GM23338 (cell line): ENCODE measurements at regions not wholly inside any gene's neighbourhood (a gene's known extent, or its start where the extent isn't known, plus 50 kb on each side); places are given as distances from the start of the nearest gene placed in this dataset.

Experiments used
- ATAC-seq: fragments of 200-7000 bp; cut with Tn5 transposase; 3 replicates; pipeline ENCODE4 v1.9.1; 2020
- DNase-seq: peaks from one replicate; pipeline ENCODE4 v3.0.0-alpha.2; 2015; ENCODE audit warnings: low spot score
- H2AFZ ChIP-seq: fragments of 200-600 bp; sonication (generic); 2 replicates; pipeline ENCODE4 v1.8.0; 2016; ENCODE audit warnings: antibody characterized with exemption, mild to moderate bottlenecking, moderate library complexity
- H3F3A ChIP-seq: fragments of 200-600 bp; sonication (generic); replicated peaks from 2 replicates; pipeline ENCODE4 v1.8.0; 2017; ENCODE audit warnings: antibody characterized with exemption, mixed run types, low read depth
- H3K27ac ChIP-seq: fragments of 200-600 bp; sonication (generic); 2 replicates; pipeline ENCODE4 v1.6.1; 2016; ENCODE audit warnings: low read depth
- H3K27me3 ChIP-seq: fragments of 200-600 bp; sonication (generic); 2 replicates; pipeline ENCODE4 v1.8.0; 2016; ENCODE audit warnings: mild to moderate bottlenecking, mixed run types, moderate library complexity; ENCODE audit not compliant: insufficient read depth
- H3K36me3 ChIP-seq: fragments of 200-600 bp; sonication (generic); 2 replicates; pipeline ENCODE4 v1.8.0; 2016; ENCODE audit warnings: mild to moderate bottlenecking; ENCODE audit not compliant: insufficient read depth
- H3K4me1 ChIP-seq: fragments of 200-600 bp; sonication (generic); 2 replicates; pipeline ENCODE4 v1.8.0; 2016; ENCODE audit warnings: mild to moderate bottlenecking, moderate library complexity; ENCODE audit not compliant: insufficient read depth
- H3K4me2 ChIP-seq: fragments of 200-600 bp; sonication (generic); 2 replicates; pipeline ENCODE4 v1.7.1; 2017; ENCODE audit warnings: mixed run types
- H3K4me3 ChIP-seq: fragments of 200-600 bp; sonication (generic); 2 replicates; pipeline ENCODE4 v1.6.1; 2016; ENCODE audit warnings: mixed run types
- H3K79me2 ChIP-seq: fragments of 200-600 bp; sonication (generic); replicated peaks from 2 replicates; pipeline ENCODE4 v1.8.0; 2017; ENCODE audit warnings: mild to moderate bottlenecking; ENCODE audit not compliant: insufficient read depth
- H3K9me2 ChIP-seq: fragments of 200-600 bp; sonication (generic); 2 replicates; pipeline ENCODE4 v1.8.0; 2017; ENCODE audit not compliant: insufficient read depth
- H4K20me1 ChIP-seq: fragments of 200-600 bp; sonication (generic); replicated peaks from 2 replicates; pipeline ENCODE4 v1.8.0; 2017; ENCODE audit warnings: mild to moderate bottlenecking; ENCODE audit not compliant: insufficient read depth
- H3K27ac Mint-ChIP-seq: 2 replicates; pipeline ENCODE4 v1.8.0; 2020; ENCODE audit warnings: inconsistent platforms, mild to moderate bottlenecking, moderate library complexity, mixed read lengths
- H3K27me3 Mint-ChIP-seq: 3 replicates; pipeline ENCODE4 v1.8.0; 2022; ENCODE audit warnings: low read depth, mild to moderate bottlenecking, moderate library complexity, mixed read lengths, inconsistent platforms; ENCODE audit not compliant: insufficient read depth, poor library complexity
- H3K36me3 Mint-ChIP-seq: 3 replicates; pipeline ENCODE4 v1.8.0; 2021; ENCODE audit warnings: low read depth, mild to moderate bottlenecking, inconsistent platforms, moderate library complexity, mixed read lengths
- H3K4me1 Mint-ChIP-seq: 3 replicates; pipeline ENCODE4 v1.8.0; 2020; ENCODE audit warnings: mild to moderate bottlenecking, inconsistent platforms, mixed read lengths
- H3K4me3 Mint-ChIP-seq: 3 replicates; pipeline ENCODE4 v1.8.0; 2021; ENCODE audit warnings: moderate library complexity, mild to moderate bottlenecking, inconsistent platforms, mixed read lengths
- H3K9me3 Mint-ChIP-seq: 3 replicates; pipeline ENCODE4 v1.8.0; 2020; ENCODE audit warnings: moderate library complexity, mild to moderate bottlenecking, inconsistent platforms, mixed read lengths
- CREB1 ChIP-seq: fragments of 250-450 bp; sonication (Bioruptor Pico); IDR thresholded peaks from 2 replicates; pipeline ENCODE4 v1.5.0; 2020; ENCODE audit warnings: low read depth, mild to moderate bottlenecking, moderate library complexity
- CTCF ChIP-seq, 2 experiments: fragments of 200-600 bp in 1 of 2; sonication (generic) in 1 of 2; conservative IDR thresholded peaks; 2 replicates each; pipeline versions ENCODE4 v1.5.1 to v1.6.1; 2016 to 2017; ENCODE audit warnings: antibody characterized with exemption in 2 of 2, low read depth in 2 of 2, mild to moderate bottlenecking in 2 of 2, moderate library complexity in 1 of 2
- ETS1 ChIP-seq: IDR thresholded peaks from 2 replicates; pipeline ENCODE4 v1.6.1; 2016; ENCODE audit warnings: antibody characterized with exemption
- EZH2 ChIP-seq: fragments of 200-600 bp; sonication (generic); IDR thresholded peaks from one replicate; pipeline ENCODE4 v1.8.0; 2017; ENCODE audit warnings: antibody characterized with exemption, mild to moderate bottlenecking, low read depth; ENCODE audit not compliant: unreplicated experiment
- EZH2phosphoT487 ChIP-seq: fragments of 200-600 bp; sonication (generic); IDR thresholded peaks from one replicate; pipeline ENCODE4 v1.8.1; 2018; ENCODE audit warnings: antibody characterized with exemption; ENCODE audit not compliant: unreplicated experiment
- JUNB ChIP-seq: IDR thresholded peaks from one replicate; pipeline ENCODE4 v1.6.1; 2016; ENCODE audit warnings: antibody characterized with exemption; ENCODE audit not compliant: unreplicated experiment
- NANOG ChIP-seq: IDR thresholded peaks from 2 replicates; pipeline ENCODE4 v1.6.1; 2016; ENCODE audit warnings: antibody characterized with exemption, borderline replicate concordance
- ZNF331 ChIP-seq: fragments of 250-450 bp; sonication (Bioruptor Pico); IDR thresholded peaks from 2 replicates; pipeline ENCODE4 v1.5.0; 2020; ENCODE audit warnings: low read depth, mild to moderate bottlenecking, moderate library complexity
- ZNF462 ChIP-seq: fragments of 250-450 bp; sonication (Bioruptor Pico); IDR thresholded peaks from 2 replicates; pipeline ENCODE4 v1.5.0; 2020; ENCODE audit warnings: mild to moderate bottlenecking, moderate library complexity
- TF ChIP-seq, protein P1 (sequence below): IDR thresholded peaks from one replicate; pipeline ENCODE4 v1.6.1; 2018; ENCODE audit warnings: antibody characterized with exemption; ENCODE audit not compliant: unreplicated experiment

GRCh38 chr11:105443623-105444022, 166.2 kb upstream of the GRIA4 start (continued):
- TF ChIP-seq EZH2phosphoT487, result no peak
- no peak for TF ChIP-seq ZNF462 (CRISPR knock-in tag)
- no peak for TF ChIP-seq JUNB
- TF ChIP-seq EZH2, result no peak
- no peak for TF ChIP-seq NANOG

- Histone ChIP-seq H3K9me2 (no peaks in the 10 kb centered on the region), H3K4me3 (no peak overlapping the region), H4K20me1 (no peaks in the 10 kb centered on the region), H3K27me3 (no peaks in the 10 kb centered on the region), H3K79me2 (no peaks in the 10 kb centered on the region), H3K4me2 (no peak overlapping the region), H3K27ac (no peak overlapping the region), H3F3A (no peaks in the 10 kb centered on the region), H3K4me1 (no peaks in the 10 kb centered on the region), H2AFZ (no peak overlapping the region), H3K36me3 (no peaks in the 10 kb centered on the region)
- no peak for ATAC-seq
- H3K4me3 Mint-ChIP-seq, result no peak overlapping the region
- no peak overlapping the region for H3K27ac Mint-ChIP-seq
- H3K27me3 Mint-ChIP-seq, result no peaks in the 10 kb centered on the region
- no peaks in the 10 kb centered on the region for H3K4me1 Mint-ChIP-seq
- H3K9me3 Mint-ChIP-seq, result no peaks in the 10 kb centered on the region
- H3K36me3 Mint-ChIP-seq, result no peaks in the 10 kb centered on the region
- no peak for DNase-seq
- TF ChIP-seq EZH2phosphoT487 (no peak), CREB1 (CRISPR knock-in tag) (no peak), ETS1 (no peak), JUNB (no peak), CTCF (conservative IDR thresholded peaks at IDR 0.05; ENCODE audit: low read depth in 2 of 2) (no peak), ZNF331 (CRISPR knock-in tag) (no peak)
- TF ChIP-seq, protein P1, sequence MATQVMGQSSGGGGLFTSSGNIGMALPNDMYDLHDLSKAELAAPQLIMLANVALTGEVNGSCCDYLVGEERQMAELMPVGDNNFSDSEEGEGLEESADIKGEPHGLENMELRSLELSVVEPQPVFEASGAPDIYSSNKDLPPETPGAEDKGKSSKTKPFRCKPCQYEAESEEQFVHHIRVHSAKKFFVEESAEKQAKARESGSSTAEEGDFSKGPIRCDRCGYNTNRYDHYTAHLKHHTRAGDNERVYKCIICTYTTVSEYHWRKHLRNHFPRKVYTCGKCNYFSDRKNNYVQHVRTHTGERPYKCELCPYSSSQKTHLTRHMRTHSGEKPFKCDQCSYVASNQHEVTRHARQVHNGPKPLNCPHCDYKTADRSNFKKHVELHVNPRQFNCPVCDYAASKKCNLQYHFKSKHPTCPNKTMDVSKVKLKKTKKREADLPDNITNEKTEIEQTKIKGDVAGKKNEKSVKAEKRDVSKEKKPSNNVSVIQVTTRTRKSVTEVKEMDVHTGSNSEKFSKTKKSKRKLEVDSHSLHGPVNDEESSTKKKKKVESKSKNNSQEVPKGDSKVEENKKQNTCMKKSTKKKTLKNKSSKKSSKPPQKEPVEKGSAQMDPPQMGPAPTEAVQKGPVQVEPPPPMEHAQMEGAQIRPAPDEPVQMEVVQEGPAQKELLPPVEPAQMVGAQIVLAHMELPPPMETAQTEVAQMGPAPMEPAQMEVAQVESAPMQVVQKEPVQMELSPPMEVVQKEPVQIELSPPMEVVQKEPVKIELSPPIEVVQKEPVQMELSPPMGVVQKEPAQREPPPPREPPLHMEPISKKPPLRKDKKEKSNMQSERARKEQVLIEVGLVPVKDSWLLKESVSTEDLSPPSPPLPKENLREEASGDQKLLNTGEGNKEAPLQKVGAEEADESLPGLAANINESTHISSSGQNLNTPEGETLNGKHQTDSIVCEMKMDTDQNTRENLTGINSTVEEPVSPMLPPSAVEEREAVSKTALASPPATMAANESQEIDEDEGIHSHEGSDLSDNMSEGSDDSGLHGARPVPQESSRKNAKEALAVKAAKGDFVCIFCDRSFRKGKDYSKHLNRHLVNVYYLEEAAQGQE, result no peak
These were observed 177.5 kb upstream of the GRIA4 start for GRCh38 chr11:105432241-105432995.
